Vagina (tissue), 2 donors: ENCODE measurements at regions not wholly inside any gene's neighbourhood (a gene's known extent, or its start where the extent isn't known, plus 50 kb on each side); places are given as distances from the start of the nearest gene placed in this dataset.

Source experiments
- DNase-seq, 2 donors: peaks; one replicate each; pipeline ENCODE4 v3.0.0-alpha.2; 2017; ENCODE audit errors: extremely low spot score in 2 of 2
- H3K27ac ChIP-seq: fragments of 200-600 bp; sonication (generic); one replicate; pipeline ENCODE4 v1.5.1; 2019
- H3K27me3 ChIP-seq: fragments of 200-600 bp; sonication (generic); one replicate; pipeline ENCODE4 v1.5.1; 2019
- H3K36me3 ChIP-seq, 2 donors: fragments of 200-600 bp; sonication (generic); one replicate each; pipeline ENCODE4 v1.5.1; 2017 to 2019
- H3K4me1 ChIP-seq: fragments of 200-600 bp; sonication (generic); one replicate; pipeline ENCODE4 v1.5.1; 2019
- H3K4me3 ChIP-seq, 2 donors: fragments of 200-600 bp; sonication (generic); 1 replicate in 1 of 2; 2 replicates in 1 of 2; pipeline ENCODE4 v1.5.1; 2016 to 2019
- H3K9me3 ChIP-seq: fragments of 200-600 bp; sonication (generic); one replicate; pipeline ENCODE4 v1.5.1; 2019
- POLR2A ChIP-seq, 2 donors: fragments of 450-650 bp; IDR thresholded peaks; one replicate each; pipeline ENCODE4 v1.6.1; 2017; ENCODE audit warnings: antibody characterized with exemption in 2 of 2, mild to moderate bottlenecking in 2 of 2, moderate library complexity in 2 of 2
- POLR2AphosphoS5 ChIP-seq, 2 donors: sonication (generic); formaldehyde crosslinking; IDR thresholded peaks; one replicate each; pipeline ENCODE4 v1.9.0; 2017; ENCODE audit warnings: antibody characterized with exemption in 2 of 2, mild to moderate bottlenecking in 2 of 2, low read depth in 1 of 2; ENCODE audit not compliant: insufficient read depth in 1 of 2
- intact Hi-C: fragments of 100-400 bp; cut with DNase I; formaldehyde crosslinking; loops from one replicate; pipeline ENCODE4 v1.15.1; 2023
- TF ChIP-seq, protein P1 (sequence below), 3 experiments: fragments of 450-650 bp in 2 of 3; fragments of 200-600 bp in 1 of 3; sonication (generic) in 1 of 3; IDR thresholded peaks; one replicate each; pipeline ENCODE4 v1.5.1; 2017 to 2019; ENCODE audit warnings: antibody characterized with exemption in 3 of 3, mild to moderate bottlenecking in 2 of 3, moderate library complexity in 2 of 3

DNA sequence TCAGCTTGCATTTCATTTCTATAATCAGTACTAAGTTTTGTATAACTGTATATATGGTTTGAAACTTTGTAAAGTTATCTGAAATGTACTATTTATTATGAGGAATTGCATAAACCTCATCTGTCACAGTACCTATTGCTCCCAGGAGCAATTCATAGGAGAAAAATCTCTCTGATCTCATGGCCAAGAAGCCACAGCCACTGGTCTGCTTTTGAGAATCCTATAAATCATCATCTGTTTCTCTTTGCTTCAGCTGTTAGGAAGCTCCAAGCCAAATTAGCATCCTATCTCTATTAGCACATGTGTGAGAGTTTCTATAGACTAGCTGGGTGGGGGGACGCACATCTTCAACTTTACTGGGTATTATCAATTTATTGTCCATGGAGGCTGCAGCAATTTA lies 210.3 kb downstream of the CYP26B1 start:
- Histone ChIP-seq H3K9me3 (no peaks in the 10 kb centered on the region), H3K36me3 (no peaks in the 10 kb centered on the region), H3K27ac (no peak overlapping the region), H3K27me3 (no peaks in the 10 kb centered on the region), H3K4me3 (no peak overlapping the region), H3K4me1 (peaks cover 44% of the 10 kb centered on the region)
- DNase-seq: no peak
- intact Hi-C loops: loop anchor here (10.0 kb wide), 1 partner anchor 207 kb away; the partner anchor contains the start of gene CYP26B1
- TF ChIP-seq POLR2AphosphoS5 (IDR thresholded peaks at IDR 0.05; ENCODE audit: insufficient read depth in 1 of 2, low read depth in 1 of 2): no peak
- no peak for TF ChIP-seq POLR2A (IDR thresholded peaks at IDR 0.05)
- TF ChIP-seq, protein P1, sequence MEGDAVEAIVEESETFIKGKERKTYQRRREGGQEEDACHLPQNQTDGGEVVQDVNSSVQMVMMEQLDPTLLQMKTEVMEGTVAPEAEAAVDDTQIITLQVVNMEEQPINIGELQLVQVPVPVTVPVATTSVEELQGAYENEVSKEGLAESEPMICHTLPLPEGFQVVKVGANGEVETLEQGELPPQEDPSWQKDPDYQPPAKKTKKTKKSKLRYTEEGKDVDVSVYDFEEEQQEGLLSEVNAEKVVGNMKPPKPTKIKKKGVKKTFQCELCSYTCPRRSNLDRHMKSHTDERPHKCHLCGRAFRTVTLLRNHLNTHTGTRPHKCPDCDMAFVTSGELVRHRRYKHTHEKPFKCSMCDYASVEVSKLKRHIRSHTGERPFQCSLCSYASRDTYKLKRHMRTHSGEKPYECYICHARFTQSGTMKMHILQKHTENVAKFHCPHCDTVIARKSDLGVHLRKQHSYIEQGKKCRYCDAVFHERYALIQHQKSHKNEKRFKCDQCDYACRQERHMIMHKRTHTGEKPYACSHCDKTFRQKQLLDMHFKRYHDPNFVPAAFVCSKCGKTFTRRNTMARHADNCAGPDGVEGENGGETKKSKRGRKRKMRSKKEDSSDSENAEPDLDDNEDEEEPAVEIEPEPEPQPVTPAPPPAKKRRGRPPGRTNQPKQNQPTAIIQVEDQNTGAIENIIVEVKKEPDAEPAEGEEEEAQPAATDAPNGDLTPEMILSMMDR (IDR thresholded peaks at IDR 0.05): no peak

DNA sequence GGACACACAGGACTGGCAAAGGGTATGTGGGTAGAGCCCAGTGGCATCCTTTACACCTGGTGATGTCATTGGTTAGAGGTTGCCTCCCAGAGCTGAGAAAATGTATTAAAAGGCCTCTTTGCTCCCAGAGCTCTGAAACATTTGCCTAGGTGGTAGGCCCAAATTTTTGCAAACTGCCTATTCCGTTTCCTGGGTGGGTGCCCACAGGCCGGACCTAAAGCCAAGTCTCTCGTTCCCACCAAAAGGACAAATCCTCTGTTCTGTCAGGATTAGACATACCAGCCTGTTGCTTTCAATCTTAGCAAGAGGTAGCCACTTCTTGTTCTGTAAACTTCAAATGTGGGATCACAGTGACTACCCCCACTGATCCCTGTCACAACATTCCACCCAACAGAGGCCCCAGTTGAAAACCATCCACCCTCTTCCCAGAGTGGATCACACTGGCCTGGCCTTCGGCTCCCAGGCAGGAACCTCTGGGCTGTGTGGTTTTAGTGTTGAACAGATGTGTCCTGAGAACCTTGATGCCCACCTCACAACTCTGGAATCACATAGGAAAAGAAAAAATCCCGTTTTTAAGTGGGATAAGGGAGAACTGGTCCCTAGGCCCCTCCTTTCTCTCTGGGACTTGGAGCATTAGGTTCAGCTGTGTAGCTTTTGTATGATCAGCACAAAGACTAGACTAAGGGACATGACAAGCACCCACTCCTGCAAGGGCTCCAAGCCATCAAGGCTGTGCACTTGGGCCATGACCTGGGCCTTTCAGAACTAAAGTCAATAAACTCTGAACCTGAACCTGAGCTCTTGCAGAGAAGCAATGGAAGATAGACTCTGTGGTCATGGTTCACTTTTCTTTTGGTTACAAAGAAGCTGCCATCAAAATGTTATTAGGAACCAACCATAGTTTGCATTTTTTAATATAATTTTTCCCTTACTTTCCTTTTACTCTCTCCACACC lies 211.3 kb downstream of the CYP26B1 start:
- H3K4me1 ChIP-seq: peaks cover 44% of the 10 kb centered on the region
- no peaks in the 10 kb centered on the region for H3K9me3 ChIP-seq
- H3K36me3 ChIP-seq: no peaks in the 10 kb centered on the region
- TF ChIP-seq POLR2A (IDR thresholded peaks at IDR 0.05): no peak
- TF ChIP-seq, protein P1 (IDR thresholded peaks at IDR 0.05): no peak
- TF ChIP-seq POLR2AphosphoS5 (IDR thresholded peaks at IDR 0.05; ENCODE audit: insufficient read depth in 1 of 2, low read depth in 1 of 2): no peak
- H3K27ac ChIP-seq: peak overlapping the region; percentile 61
- H3K4me3 ChIP-seq: no peak overlapping the region
- DNase-seq: peak in 1 of 2 donors; percentile 87
- no peaks in the 10 kb centered on the region for H3K27me3 ChIP-seq
- intact Hi-C loops: loop anchor here (10.0 kb wide), 1 partner anchor 208 kb away; the partner anchor contains the start of gene CYP26B1

DNA sequence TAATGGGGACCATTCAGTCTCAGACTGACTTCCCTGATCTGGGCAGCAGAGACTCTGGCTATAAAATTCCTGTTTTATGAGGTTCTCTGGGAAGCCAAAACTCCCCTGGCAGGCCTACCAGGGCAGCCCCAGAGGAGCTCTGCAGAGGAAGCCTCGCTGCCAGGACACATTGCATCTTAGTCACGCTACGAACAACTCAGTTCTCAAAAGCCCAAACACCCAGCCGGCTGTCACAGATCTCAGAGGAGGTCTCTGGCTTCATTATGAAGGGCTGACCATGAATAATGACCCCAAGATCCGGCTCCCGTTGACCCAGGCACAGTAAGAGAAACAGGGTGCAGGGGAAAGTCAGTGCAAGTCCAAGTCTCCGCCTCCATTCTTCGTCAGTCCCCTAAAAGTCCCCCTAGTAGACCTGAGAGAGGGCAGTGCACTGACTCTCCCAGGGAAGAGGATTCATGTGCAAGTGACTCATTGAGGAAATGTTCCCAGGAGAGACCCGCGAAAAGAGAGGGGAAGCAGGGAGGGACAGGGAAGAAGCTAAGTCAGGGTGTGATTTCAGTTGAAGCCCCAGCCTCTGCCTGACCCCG lies 212.3 kb downstream of the CYP26B1 start:
- intact Hi-C loops: loop anchor here (10.0 kb wide), 1 partner anchor 209 kb away; the partner anchor contains the start of gene CYP26B1
- DNase-seq: peak in 1 of 2 donors; percentile 96
- Histone ChIP-seq H3K27me3 (no peaks in the 10 kb centered on the region), H3K4me3 (no peak overlapping the region), H3K9me3 (no peaks in the 10 kb centered on the region), H3K36me3 (no peaks in the 10 kb centered on the region), H3K4me1 (peaks cover 38% of the 10 kb centered on the region), H3K27ac (peak overlapping the region; percentile 61)
- TF ChIP-seq POLR2AphosphoS5 (IDR thresholded peaks at IDR 0.05; ENCODE audit: insufficient read depth in 1 of 2, low read depth in 1 of 2) (peak in 1 of 2 donors; percentile 9), POLR2A (IDR thresholded peaks at IDR 0.05) (no peak)
- TF ChIP-seq, protein P1 (IDR thresholded peaks at IDR 0.05): no peak

DNA sequence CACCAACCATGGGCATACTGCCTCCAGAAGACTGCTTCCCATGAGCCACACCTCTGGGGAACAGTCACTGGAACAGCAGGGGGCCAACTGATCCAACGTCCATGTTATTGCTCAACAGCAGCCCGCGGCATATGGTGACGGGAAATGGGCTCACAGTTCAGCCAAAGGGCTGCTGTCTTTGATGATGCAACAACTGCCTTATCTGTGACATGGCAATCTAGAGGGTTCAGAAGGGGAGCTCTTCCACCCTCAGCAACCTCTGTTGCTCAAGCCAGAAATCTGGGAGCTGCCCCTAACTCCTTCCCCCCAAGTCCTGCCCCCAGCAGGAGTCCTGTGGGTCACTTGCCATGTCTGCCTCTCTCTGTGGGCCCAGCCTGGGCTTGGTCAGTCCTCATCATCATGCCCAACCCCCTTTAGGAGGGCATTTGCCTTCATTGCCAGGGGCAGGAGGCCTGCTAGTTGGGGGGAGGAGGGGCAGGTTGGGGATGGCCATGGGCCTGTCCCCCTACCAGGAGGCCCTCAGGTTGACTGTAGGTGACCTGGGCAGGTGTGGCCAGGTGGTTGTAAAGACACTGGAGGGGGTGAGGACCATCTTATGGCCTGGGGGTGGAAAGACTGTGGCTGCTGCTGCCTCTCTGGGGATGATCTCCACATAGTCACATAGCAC lies 212.9 kb downstream of the CYP26B1 start:
- intact Hi-C loops: loop anchor here (10.0 kb wide), 1 partner anchor 210 kb away; the partner anchor contains the start of gene CYP26B1
- no peaks in the 10 kb centered on the region for H3K9me3 ChIP-seq
- H3K4me3 ChIP-seq: no peak overlapping the region
- peak overlapping the region; percentile 61 for H3K27ac ChIP-seq
- DNase-seq: peak in 1 of 2 donors; percentile 92
- H3K4me1 ChIP-seq: peaks cover 35% of the 10 kb centered on the region
- no peaks in the 10 kb centered on the region for H3K27me3 ChIP-seq
- TF ChIP-seq POLR2A (IDR thresholded peaks at IDR 0.05): no peak
- TF ChIP-seq, protein P1 (IDR thresholded peaks at IDR 0.05): no peak
- peak in 1 of 2 donors; percentile 78 for TF ChIP-seq POLR2AphosphoS5 (IDR thresholded peaks at IDR 0.05; ENCODE audit: insufficient read depth in 1 of 2, low read depth in 1 of 2)
- no peaks in the 10 kb centered on the region for H3K36me3 ChIP-seq
